ENCODE measurements at regions not wholly inside any gene's neighbourhood (a gene's known extent, or its start where the extent isn't known, plus 50 kb on each side); places are given as distances from the start of the nearest gene placed in this dataset.

DNA sequence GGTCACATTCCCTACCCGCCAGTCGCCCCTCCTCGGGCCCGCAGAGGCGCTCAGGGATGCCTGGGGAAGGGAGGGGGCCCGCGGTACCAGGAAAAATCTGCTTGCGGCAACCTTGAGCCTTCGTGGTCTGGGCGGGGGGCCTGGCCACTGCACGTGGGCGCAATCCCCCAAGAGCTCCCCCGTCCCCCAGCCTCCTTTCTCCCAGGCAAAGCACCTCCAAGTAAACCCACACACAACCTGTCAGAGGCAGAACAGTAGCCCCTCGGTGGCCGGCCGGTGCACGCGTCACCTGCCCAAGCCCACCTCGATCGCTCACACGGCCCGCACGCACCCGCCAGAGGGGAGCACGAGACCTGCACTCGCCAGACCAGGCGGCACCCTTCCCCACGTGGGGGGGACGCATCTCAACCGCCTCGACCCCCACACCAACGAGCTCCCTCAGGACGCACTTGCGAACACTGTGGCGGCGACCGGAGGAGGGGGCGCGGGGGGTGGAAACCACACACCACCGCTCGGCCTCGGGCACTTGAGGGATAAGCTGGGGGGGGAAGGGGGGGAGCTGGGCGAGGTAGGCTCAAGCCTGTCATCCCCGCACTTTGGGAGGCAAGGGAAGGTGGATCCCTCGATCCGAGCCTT lies 1955.7 kb upstream of the DEFB115 start:
- CTCF ChIA-PET: no interaction called here
- no peak for TF ChIP-seq CTCF (IDR thresholded peaks at IDR 0.05)
- intact Hi-C loops (cut with micrococcal nuclease; ENCODE audit: unreplicated experiment): no loop called here
- no peak for ATAC-seq
- no peaks in the 10 kb centered on the region for H3K9me3 ChIP-seq (ENCODE audit: control insufficient read depth, insufficient read depth, low read depth, low read length)
- no peaks in the 10 kb centered on the region for H3K27me3 ChIP-seq (ENCODE audit: control insufficient read depth, insufficient read depth, low read length)
- BruUV-seq (replicated peaks): no TSS peak
- POLR2A ChIA-PET: interaction anchor here (0.6 kb wide), 1 partner anchor 883 kb away, joined by 3 read pairs; no protein-coding TSS in a partner anchor
- no peak overlapping the region for H3K4me3 ChIP-seq (ENCODE audit: low read depth in 2 of 2, low read length in 2 of 2)
- in situ Hi-C loops (cut with HindIII; ENCODE audit: low pct_unique_long_range_greater_than_20kb, low sequenced_read_pairs): no loop called here
- no peaks in the 10 kb centered on the region for H3K4me1 ChIP-seq (ENCODE audit: control insufficient read depth, insufficient read depth, low read length)
- DNase-seq (ENCODE audit: low read depth, low spot score): no peak
- no peaks in the 10 kb centered on the region for H3K36me3 ChIP-seq (ENCODE audit: control insufficient read depth, insufficient read depth, low read length)
- no peak overlapping the region for H3K27ac ChIP-seq (ENCODE audit: low read length)

GRCh38 chr20:29302979-29303644 lies 1954.4 kb upstream of the DEFB115 start:
- H3K27me3 ChIP-seq (ENCODE audit: control insufficient read depth, insufficient read depth, low read length): no peaks in the 10 kb centered on the region
- in situ Hi-C loops (cut with HindIII; ENCODE audit: low pct_unique_long_range_greater_than_20kb, low sequenced_read_pairs) (no loop called here), intact Hi-C loops (cut with micrococcal nuclease; ENCODE audit: unreplicated experiment) (no loop called here)
- BruUV-seq (replicated peaks): no TSS peak
- ATAC-seq: no peak
- H3K4me3 ChIP-seq (ENCODE audit: low read depth in 2 of 2, low read length in 2 of 2): no peak overlapping the region
- no peak overlapping the region for H3K27ac ChIP-seq (ENCODE audit: low read length)
- TF ChIP-seq SIN3A (IDR thresholded peaks at IDR 0.05; ENCODE audit: borderline replicate concordance, insufficient read depth, low read depth, low read length) (no peak), POLR2AphosphoS5 (IDR thresholded peaks at IDR 0.05; ENCODE audit: low read depth, low read length) (no peak), TCF7L2 (IDR thresholded peaks at IDR 0.05; ENCODE audit: low read depth, low read length) (no peak), CTCF (IDR thresholded peaks at IDR 0.05) (no peak)
- TF ChIP-seq, protein P1, sequence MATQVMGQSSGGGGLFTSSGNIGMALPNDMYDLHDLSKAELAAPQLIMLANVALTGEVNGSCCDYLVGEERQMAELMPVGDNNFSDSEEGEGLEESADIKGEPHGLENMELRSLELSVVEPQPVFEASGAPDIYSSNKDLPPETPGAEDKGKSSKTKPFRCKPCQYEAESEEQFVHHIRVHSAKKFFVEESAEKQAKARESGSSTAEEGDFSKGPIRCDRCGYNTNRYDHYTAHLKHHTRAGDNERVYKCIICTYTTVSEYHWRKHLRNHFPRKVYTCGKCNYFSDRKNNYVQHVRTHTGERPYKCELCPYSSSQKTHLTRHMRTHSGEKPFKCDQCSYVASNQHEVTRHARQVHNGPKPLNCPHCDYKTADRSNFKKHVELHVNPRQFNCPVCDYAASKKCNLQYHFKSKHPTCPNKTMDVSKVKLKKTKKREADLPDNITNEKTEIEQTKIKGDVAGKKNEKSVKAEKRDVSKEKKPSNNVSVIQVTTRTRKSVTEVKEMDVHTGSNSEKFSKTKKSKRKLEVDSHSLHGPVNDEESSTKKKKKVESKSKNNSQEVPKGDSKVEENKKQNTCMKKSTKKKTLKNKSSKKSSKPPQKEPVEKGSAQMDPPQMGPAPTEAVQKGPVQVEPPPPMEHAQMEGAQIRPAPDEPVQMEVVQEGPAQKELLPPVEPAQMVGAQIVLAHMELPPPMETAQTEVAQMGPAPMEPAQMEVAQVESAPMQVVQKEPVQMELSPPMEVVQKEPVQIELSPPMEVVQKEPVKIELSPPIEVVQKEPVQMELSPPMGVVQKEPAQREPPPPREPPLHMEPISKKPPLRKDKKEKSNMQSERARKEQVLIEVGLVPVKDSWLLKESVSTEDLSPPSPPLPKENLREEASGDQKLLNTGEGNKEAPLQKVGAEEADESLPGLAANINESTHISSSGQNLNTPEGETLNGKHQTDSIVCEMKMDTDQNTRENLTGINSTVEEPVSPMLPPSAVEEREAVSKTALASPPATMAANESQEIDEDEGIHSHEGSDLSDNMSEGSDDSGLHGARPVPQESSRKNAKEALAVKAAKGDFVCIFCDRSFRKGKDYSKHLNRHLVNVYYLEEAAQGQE (IDR thresholded peaks at IDR 0.05; ENCODE audit: insufficient read depth in 1 of 2, low read depth in 2 of 2, low read length in 1 of 2): no peak
- H3K9me3 ChIP-seq (ENCODE audit: control insufficient read depth, insufficient read depth, low read depth, low read length): no peaks in the 10 kb centered on the region
- ChIA-PET CTCF (interaction anchor here (0.6 to 0.7 kb wide), 2 partner anchors 15 to 985 kb away, joined by 3 to 4 read pairs; no protein-coding TSS in a partner anchor), POLR2A (no interaction called here)
- no peaks in the 10 kb centered on the region for H3K4me1 ChIP-seq (ENCODE audit: control insufficient read depth, insufficient read depth, low read length)
- no peaks in the 10 kb centered on the region for H3K36me3 ChIP-seq (ENCODE audit: control insufficient read depth, insufficient read depth, low read length)
- no peak for DNase-seq (ENCODE audit: low read depth, low spot score)
